ENCODE measurements at regions not wholly inside any gene's neighbourhood (a gene's known extent, or its start where the extent isn't known, plus 50 kb on each side); places are given as distances from the start of the nearest gene placed in this dataset.

DNA sequence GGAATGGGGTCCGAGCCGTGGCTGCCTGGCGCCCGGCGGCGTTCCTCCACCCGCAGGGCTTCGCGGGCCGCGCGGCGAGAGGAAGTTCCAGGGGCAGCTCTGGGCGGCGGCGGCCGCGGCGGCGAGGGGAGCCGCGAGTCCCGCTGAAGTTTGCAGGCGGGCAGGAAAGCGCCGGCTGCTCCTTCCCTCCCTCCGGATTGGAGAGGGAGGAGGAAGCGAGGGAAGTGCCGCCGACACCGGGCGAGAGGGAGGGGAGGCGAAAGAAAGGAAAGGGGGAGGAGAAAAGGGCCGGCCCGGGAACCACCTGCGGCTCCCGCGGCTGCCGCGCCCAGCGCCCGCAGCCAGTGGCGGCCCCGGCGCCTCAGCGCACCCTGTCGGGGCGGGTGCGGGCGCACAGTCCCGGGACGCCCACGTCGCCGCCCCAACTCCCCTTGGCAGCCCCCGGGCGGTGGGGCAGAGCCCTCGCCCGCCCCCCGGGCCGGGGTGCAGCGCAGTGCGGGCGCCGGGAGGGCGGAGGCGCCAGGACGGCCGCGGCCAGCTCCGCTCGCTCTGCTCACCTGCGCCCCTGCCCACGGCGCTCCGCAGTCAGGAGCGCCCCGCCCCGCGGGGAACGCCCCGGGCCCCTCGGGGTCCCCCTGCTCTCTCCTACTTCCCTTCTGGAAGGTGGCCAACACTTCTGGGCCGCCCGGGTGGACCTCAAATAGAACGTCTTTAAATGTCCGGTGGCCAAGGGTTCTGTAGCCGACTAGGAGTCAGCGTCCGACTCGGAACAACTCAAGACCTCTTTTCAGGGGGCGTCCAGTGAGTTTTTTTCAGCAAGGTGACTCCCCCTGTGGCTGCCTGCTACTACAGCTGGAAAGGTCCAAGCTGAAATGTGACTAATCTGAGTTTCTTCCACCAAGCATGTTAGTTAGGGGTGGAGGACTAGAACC, 80.3 kb upstream of the CCDC28A start (continued):
- TF ChIP-seq JUND (IDR thresholded peaks at IDR 0.05; ENCODE audit: low read depth, low read length) (0 out of 2 replicates have a peak, but pooled peaks have one; percentile 8), RFX5 (IDR thresholded peaks at IDR 0.05; ENCODE audit: low read depth, low read length) (no peak), CREM (IDR thresholded peaks at IDR 0.05; ENCODE audit: low read depth) (no peak), MXI1 (IDR thresholded peaks at IDR 0.05; ENCODE audit: low read depth, low read length) (no peak), LARP7 (IDR thresholded peaks at IDR 0.05) (peak; percentile 72), DPF2 (IDR thresholded peaks at IDR 0.05) (peak; percentile 61), POLR2AphosphoS2 (IDR thresholded peaks at IDR 0.05; ENCODE audit: low read depth, low read length) (no peak), BRCA1 (IDR thresholded peaks at IDR 0.05; ENCODE audit: low read depth, low read length) (no peak), BHLHE40 (IDR thresholded peaks at IDR 0.05; ENCODE audit: borderline replicate concordance in 1 of 2, low read depth in 2 of 2, low read length in 1 of 2) (peak in 1 of 2 experiments; percentile 71; a peak in 2 of 4 replicates), CBX3 (IDR thresholded peaks at IDR 0.05; ENCODE audit: borderline replicate concordance, low read depth) (no peak), ZSCAN29 (IDR thresholded peaks at IDR 0.05) (0 out of 2 replicates have a peak, but pooled peaks have one; percentile 26)

- ChIA-PET POLR2A (interaction anchor here (0.6 kb wide), 2 partner anchors 66 to 586 kb away, joined by 3 to 4 read pairs; no protein-coding TSS in a partner anchor), CTCF (interaction anchor here (0.9 to 5.3 kb wide), 3 partner anchors 70 to 579 kb away, joined by 3 to 68 read pairs (median 3); no protein-coding TSS in a partner anchor), SMC1A (ENCODE audit: uncharacterized antibody, unreplicated experiment) (no interaction called here), RAD21 (ENCODE audit: unreplicated experiment) (interaction anchor here (0.7 kb wide), 1 partner anchor 71 kb away, joined by 4 read pairs; no protein-coding TSS in a partner anchor)
- in situ Hi-C loops (cut with MboI) (no loop called here), intact Hi-C loops (cut with micrococcal nuclease; ENCODE audit: unreplicated experiment) (no loop called here)
- H3K27ac ChIP-seq (ENCODE audit: control insufficient read depth, insufficient read depth): no peak overlapping the region
- WGBS (ENCODE audit: insufficient coverage, insufficient replicate concordance, low lambda C conversion rate, missing lambda C conversion rate): 56% methylated on average over 4 of the region's 4 CpGs
- DNase-seq (ENCODE audit: low read depth, low spot score): no peak
- H3K4me1 ChIP-seq (ENCODE audit: control insufficient read depth, insufficient read depth, low read length): no peaks in the 10 kb centered on the region
- H2AFZ ChIP-seq (ENCODE audit: control insufficient read depth, low read depth, low read length): no peak overlapping the region
- no peaks in the 10 kb centered on the region for H3K27me3 ChIP-seq (replicated peaks in 1 of 2; ENCODE audit: control insufficient read depth in 2 of 2, insufficient read depth in 2 of 2, low read length in 1 of 2)
- no peaks in the 10 kb centered on the region for H3K79me2 ChIP-seq (ENCODE audit: control insufficient read depth, insufficient read depth, low read length)
- H3K9me3 ChIP-seq (replicated peaks; ENCODE audit: control insufficient read depth, insufficient read depth, low read length): no peaks in the 10 kb centered on the region; the same call in 2 of the 3 replicates
- no peaks in the 10 kb centered on the region for H3K36me3 ChIP-seq (ENCODE audit: control insufficient read depth in 2 of 2, insufficient read depth in 2 of 2, low read length in 1 of 2)
- ATAC-seq: no peak
- no peak overlapping the region for H3K4me3 ChIP-seq
- FAIRE-seq: no peak
- no peak overlapping the region for H3K9ac ChIP-seq (ENCODE audit: control insufficient read depth, insufficient read depth, low read length)
- BruUV-seq (replicated peaks): no TSS peak
- no peaks in the 10 kb centered on the region for H4K20me1 ChIP-seq (ENCODE audit: control insufficient read depth, insufficient read depth)
- no peak overlapping the region for H3K4me2 ChIP-seq (ENCODE audit: control insufficient read depth, insufficient read depth)
- no peak for TF ChIP-seq GATAD2B (conservative IDR thresholded peaks at IDR 0.05; ENCODE audit: low read depth)
- TF ChIP-seq ZNF687 (IDR thresholded peaks at IDR 0.05): no peak
- no peak for TF ChIP-seq RAD51 (IDR thresholded peaks at IDR 0.05)
- TF ChIP-seq, protein P1, sequence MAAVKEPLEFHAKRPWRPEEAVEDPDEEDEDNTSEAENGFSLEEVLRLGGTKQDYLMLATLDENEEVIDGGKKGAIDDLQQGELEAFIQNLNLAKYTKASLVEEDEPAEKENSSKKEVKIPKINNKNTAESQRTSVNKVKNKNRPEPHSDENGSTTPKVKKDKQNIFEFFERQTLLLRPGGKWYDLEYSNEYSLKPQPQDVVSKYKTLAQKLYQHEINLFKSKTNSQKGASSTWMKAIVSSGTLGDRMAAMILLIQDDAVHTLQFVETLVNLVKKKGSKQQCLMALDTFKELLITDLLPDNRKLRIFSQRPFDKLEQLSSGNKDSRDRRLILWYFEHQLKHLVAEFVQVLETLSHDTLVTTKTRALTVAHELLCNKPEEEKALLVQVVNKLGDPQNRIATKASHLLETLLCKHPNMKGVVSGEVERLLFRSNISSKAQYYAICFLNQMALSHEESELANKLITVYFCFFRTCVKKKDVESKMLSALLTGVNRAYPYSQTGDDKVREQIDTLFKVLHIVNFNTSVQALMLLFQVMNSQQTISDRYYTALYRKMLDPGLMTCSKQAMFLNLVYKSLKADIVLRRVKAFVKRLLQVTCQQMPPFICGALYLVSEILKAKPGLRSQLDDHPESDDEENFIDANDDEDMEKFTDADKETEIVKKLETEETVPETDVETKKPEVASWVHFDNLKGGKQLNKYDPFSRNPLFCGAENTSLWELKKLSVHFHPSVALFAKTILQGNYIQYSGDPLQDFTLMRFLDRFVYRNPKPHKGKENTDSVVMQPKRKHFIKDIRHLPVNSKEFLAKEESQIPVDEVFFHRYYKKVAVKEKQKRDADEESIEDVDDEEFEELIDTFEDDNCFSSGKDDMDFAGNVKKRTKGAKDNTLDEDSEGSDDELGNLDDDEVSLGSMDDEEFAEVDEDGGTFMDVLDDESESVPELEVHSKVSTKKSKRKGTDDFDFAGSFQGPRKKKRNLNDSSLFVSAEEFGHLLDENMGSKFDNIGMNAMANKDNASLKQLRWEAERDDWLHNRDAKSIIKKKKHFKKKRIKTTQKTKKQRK (IDR thresholded peaks at IDR 0.05; ENCODE audit: low read depth, low read length): no peak
Measured at GRCh38 chr6:138695193-138695592, 78.4 kb upstream of the CCDC28A start.

All from GM12878 (cell line).